IMR-90 (cell line): ENCODE measurements at regions not wholly inside any gene's neighbourhood (a gene's known extent, or its start where the extent isn't known, plus 50 kb on each side); places are given as distances from the start of the nearest gene placed in this dataset.

Experiments used
- ATAC-seq: fragments of 200-7000 bp; cut with Tn5 transposase; 2 replicates; pipeline ENCODE4 v1.9.1; 2020; ENCODE audit warnings: low read depth, mild to moderate bottlenecking, moderate library complexity
- BruUV-seq: library from RNA; stranded (reverse); fragments of 400-500 nt; replicated peaks from 2 replicates; lab custom pipeline; 2021; lab: Mats Ljungman, UMichigan
- CTCF ChIA-PET: fragments of 300-600 bp; formaldehyde crosslinking; extraction: SDS; loops from one replicate; lab custom pipeline; 2021; ENCODE audit warnings: antibody characterized with exemption; lab: Yijun Ruan, JAX
- POLR2A ChIA-PET: fragments of 300-600 bp; sonication (Branson Sonifier 250); formaldehyde crosslinking; loops from one replicate; lab custom pipeline; 2022; ENCODE audit warnings: antibody characterized with exemption; ENCODE audit not compliant: unreplicated experiment; lab: Charles Lee
- DNase-seq: peaks from one replicate; pipeline ENCODE4 v3.0.0; 2013
- H2AFZ ChIP-seq: replicated peaks from 2 replicates; pipeline ENCODE3; 2013; ENCODE audit warnings: low read length, mild to moderate bottlenecking; ENCODE audit not compliant: poor library complexity
- H2AK5ac ChIP-seq: 2 replicates; pipeline ENCODE4 v1.6.1; 2013; ENCODE audit warnings: low read depth, low read length, inconsistent platforms
- H2AK9ac ChIP-seq: replicated peaks from 2 replicates; pipeline ENCODE3; 2013; ENCODE audit warnings: mild to moderate bottlenecking, low read depth, low read length, moderate library complexity; ENCODE audit not compliant: poor library complexity
- H2BK120ac ChIP-seq: 2 replicates; pipeline ENCODE4 v1.6.1; 2013; ENCODE audit warnings: low read depth, low read length, inconsistent platforms
- H2BK15ac ChIP-seq: 3 replicates; pipeline ENCODE4 v1.6.1; 2013; ENCODE audit warnings: low read depth, low read length, inconsistent platforms
- H2BK20ac ChIP-seq: 2 replicates; pipeline ENCODE4 v1.6.1; 2013; ENCODE audit warnings: low read depth, mild to moderate bottlenecking, inconsistent platforms, low read length, moderate library complexity
- H2BK5ac ChIP-seq: 2 replicates; pipeline ENCODE4 v1.6.1; 2013; ENCODE audit warnings: mild to moderate bottlenecking, low read depth, low read length, inconsistent platforms; ENCODE audit not compliant: poor library complexity, severe bottlenecking
- H3K14ac ChIP-seq: replicated peaks from 2 replicates; pipeline ENCODE4 v1.6.1; 2013; ENCODE audit warnings: low read depth, low read length, inconsistent platforms
- H3K18ac ChIP-seq: 2 replicates; pipeline ENCODE4 v1.6.1; 2013; ENCODE audit warnings: low read depth, low read length, control low read depth
- H3K23ac ChIP-seq: 2 replicates; pipeline ENCODE4 v1.6.1; 2013; ENCODE audit warnings: low read depth, low read length, inconsistent platforms
- H3K27ac ChIP-seq: 2 replicates; pipeline ENCODE4 v1.5.1; 2013; ENCODE audit warnings: mild to moderate bottlenecking, control low read depth, low read length; ENCODE audit not compliant: insufficient read depth
- H3K27me3 ChIP-seq: 2 replicates; pipeline ENCODE4 v1.6.1; 2013; ENCODE audit warnings: low read length; ENCODE audit not compliant: control insufficient read depth, insufficient read depth
- H3K36me3 ChIP-seq: 2 replicates; pipeline ENCODE4 v1.6.1; 2013; ENCODE audit warnings: low read length, mixed read lengths; ENCODE audit not compliant: control insufficient read depth, insufficient read depth
- H3K4ac ChIP-seq: 2 replicates; pipeline ENCODE4 v1.6.1; 2013; ENCODE audit warnings: low read depth, low read length, inconsistent platforms
- H3K4me1 ChIP-seq: 2 replicates; pipeline ENCODE4 v1.6.1; 2013; ENCODE audit warnings: low read length, mixed read lengths; ENCODE audit not compliant: control insufficient read depth, insufficient read depth
- H3K4me2 ChIP-seq: 2 replicates; pipeline ENCODE4 v1.6.1; 2013; ENCODE audit warnings: low read depth, mild to moderate bottlenecking, control low read depth, low read length, moderate library complexity
- H3K4me3 ChIP-seq: 2 replicates; pipeline ENCODE4 v1.5.1; 2013; ENCODE audit warnings: low read depth, mild to moderate bottlenecking, control low read depth, low read length, moderate library complexity; ENCODE audit not compliant: insufficient read depth
- H3K56ac ChIP-seq: 2 replicates; pipeline ENCODE4 v1.6.1; 2013; ENCODE audit warnings: low read length, inconsistent platforms; ENCODE audit not compliant: insufficient read depth; ENCODE audit errors: extremely low read depth
- H3K79me1 ChIP-seq, 2 experiments: 2 replicates each; pipeline ENCODE4 v1.6.1; 2013; ENCODE audit warnings: low read length in 2 of 2, inconsistent platforms in 1 of 2, low read depth in 1 of 2
- H3K9ac ChIP-seq: 2 replicates; pipeline ENCODE4 v1.6.1; 2013; ENCODE audit warnings: low read depth, low read length, control low read depth
- H3K9me1 ChIP-seq: 2 replicates; pipeline ENCODE4 v1.6.1; 2013; ENCODE audit warnings: low read length, inconsistent platforms; ENCODE audit not compliant: insufficient read depth
- H3K9me3 ChIP-seq: 2 replicates; pipeline ENCODE4 v1.6.1; 2013; ENCODE audit warnings: low read length; ENCODE audit not compliant: control insufficient read depth, insufficient read depth
- H4K20me1 ChIP-seq: 2 replicates; pipeline ENCODE4 v1.6.1; 2013; ENCODE audit warnings: low read length, inconsistent platforms; ENCODE audit not compliant: insufficient read depth
- H4K5ac ChIP-seq: 2 replicates; pipeline ENCODE4 v1.6.1; 2013; ENCODE audit warnings: mild to moderate bottlenecking, low read depth, low read length, control low read depth
- H4K8ac ChIP-seq, 2 experiments: 2 replicates each; pipeline ENCODE4 v1.6.1; 2013; ENCODE audit warnings: low read depth in 2 of 2, low read length in 2 of 2, control low read depth in 1 of 2, inconsistent platforms in 1 of 2
- H4K91ac ChIP-seq: 2 replicates; pipeline ENCODE4 v1.6.1; 2013; ENCODE audit warnings: low read depth, low read length, inconsistent platforms; ENCODE audit not compliant: insufficient read depth
- RCOR1 ChIP-seq: IDR thresholded peaks from 2 replicates; pipeline ENCODE4 v1.6.1; 2012; ENCODE audit warnings: mild to moderate bottlenecking, low read length, improper control_type of control experiment; ENCODE audit not compliant: insufficient replicate concordance
- WGBS, 2 experiments: methylation state at CpG; one replicate each; pipeline versions ENCODE4 v1.1.5 to v1.1.7; 2013; ENCODE audit warnings: missing lambda C conversion rate in 2 of 2; ENCODE audit not compliant: insufficient read length in 1 of 2; ENCODE audit errors: extremely low coverage in 2 of 2; 5-methylcytosine and 5-hydroxymethylcytosine counted together
- dilution Hi-C: fragments of 300-500 bp; cut with HindIII; formaldehyde crosslinking; loops from one replicate; pipeline ENCODE4 v1.14.3; 2018; ENCODE audit warnings: low sequenced_read_pairs; ENCODE audit not compliant: unreplicated experiment
- in situ Hi-C: fragments of 300-500 bp; cut with MboI; formaldehyde crosslinking; loops from 3 replicates; pipeline ENCODE4 v1.14.3; 2019; ENCODE audit warnings: low sequenced_read_pairs, inconsistent platforms, mixed read lengths
- intact Hi-C: fragments of 100-400 bp; cut with micrococcal nuclease; formaldehyde crosslinking; loops from 2 replicates; pipeline ENCODE4 v1.10.0; 2022

DNA sequence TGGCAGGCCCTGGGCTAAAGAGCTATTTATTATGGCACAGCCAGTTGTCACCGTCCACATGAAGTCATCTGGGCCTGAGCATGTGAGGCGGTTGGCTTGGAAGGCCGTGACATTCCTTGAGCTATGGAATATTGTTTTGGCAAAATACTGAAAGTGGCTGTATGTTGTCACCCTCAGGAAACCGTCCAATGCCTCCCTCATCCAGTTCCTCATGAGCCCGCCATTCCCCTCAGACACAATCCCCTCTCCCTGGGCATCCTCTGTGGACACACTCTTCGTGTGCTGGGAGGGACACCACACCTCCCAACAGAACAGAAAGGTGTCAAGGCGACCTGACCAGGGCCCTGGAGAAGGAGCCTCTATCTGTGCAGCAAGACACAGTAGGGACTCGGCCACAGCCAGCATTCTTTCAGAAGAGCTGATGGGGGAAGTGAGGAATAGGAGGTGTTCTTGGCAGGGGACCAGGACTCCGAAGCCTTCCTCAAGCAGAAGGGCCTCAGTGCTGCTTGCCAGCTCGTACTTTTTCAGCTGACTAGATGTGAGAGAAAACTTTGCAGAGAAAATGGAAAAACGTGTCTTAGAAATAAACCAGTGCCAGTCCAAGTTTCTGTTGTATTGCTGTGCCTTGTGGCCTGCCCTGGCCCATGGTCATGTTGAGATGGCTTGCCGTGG lies 120.5 kb downstream of the SOD2 start:
- Histone ChIP-seq H3K4me1 (no peaks in the 10 kb centered on the region), H4K91ac (no peak overlapping the region), H3K23ac (no peak overlapping the region), H3K9me1 (no peaks in the 10 kb centered on the region), H4K5ac (no peak overlapping the region), H2BK20ac (no peak overlapping the region), H4K8ac (no peak overlapping the region), H3K56ac (no peak overlapping the region), H3K4me3 (no peak overlapping the region), H3K79me1 (no peaks in the 10 kb centered on the region), H3K14ac (no peak overlapping the region), H2AFZ (no peak overlapping the region), H2BK5ac (no peak overlapping the region), H3K9ac (no peak overlapping the region), H2AK5ac (no peak overlapping the region), H3K18ac (no peak overlapping the region), H2BK15ac (no peak overlapping the region), H3K36me3 (no peaks in the 10 kb centered on the region), H3K4ac (no peak overlapping the region), H4K20me1 (no peaks in the 10 kb centered on the region), H3K9me3 (peaks cover 4% of the 10 kb centered on the region; the same call in 1 of the 2 replicates), H3K27ac (no peak overlapping the region), H3K27me3 (no peaks in the 10 kb centered on the region; the same call in 1 of the 2 replicates), H2BK120ac (no peak overlapping the region), H3K4me2 (no peak overlapping the region), H2AK9ac (no peak overlapping the region)
- no peak for DNase-seq
- CTCF ChIA-PET: no interaction called here
- in situ Hi-C loops (no loop called here), intact Hi-C loops (no loop called here), dilution Hi-C loops (no loop called here)
- POLR2A ChIA-PET: no interaction called here
- no TSS peak for BruUV-seq
- no peak for TF ChIP-seq RCOR1
- WGBS, 2 experiments: no CpG with 5 or more reads among the region's 12 CpGs
- ATAC-seq: no peak
